ENCODE measurements at regions not wholly inside any gene's neighbourhood (a gene's known extent, or its start where the extent isn't known, plus 50 kb on each side); places are given as distances from the start of the nearest gene placed in this dataset.

DNA sequence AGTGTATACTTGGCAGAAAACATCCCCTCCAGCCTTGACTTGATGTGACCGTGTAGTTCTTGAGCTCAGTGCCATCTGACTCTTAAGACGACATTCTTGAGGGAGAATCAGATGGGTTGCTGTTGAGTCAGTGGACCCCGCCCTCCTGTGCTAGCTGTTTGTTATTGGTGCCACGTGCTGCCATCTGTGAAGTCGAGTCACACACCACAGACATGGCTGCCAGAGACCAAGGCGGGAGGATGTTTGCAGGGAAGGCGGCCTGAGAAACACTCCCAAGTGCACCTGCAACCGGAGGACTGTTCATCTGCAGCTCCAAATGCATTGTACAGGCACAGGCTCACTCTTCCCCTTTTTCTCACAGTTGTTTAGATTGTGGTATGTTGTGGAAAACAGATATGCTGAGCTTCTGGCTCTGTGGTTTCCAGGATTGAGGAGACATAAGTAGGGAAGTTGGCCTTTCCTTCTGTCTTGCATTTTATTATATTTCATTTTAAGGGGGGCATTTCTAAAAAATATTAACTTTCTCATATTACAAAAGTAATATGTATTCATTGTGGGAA, 345.3 kb upstream of the ZFP64 start (continued):
- TF ChIP-seq, protein P1, sequence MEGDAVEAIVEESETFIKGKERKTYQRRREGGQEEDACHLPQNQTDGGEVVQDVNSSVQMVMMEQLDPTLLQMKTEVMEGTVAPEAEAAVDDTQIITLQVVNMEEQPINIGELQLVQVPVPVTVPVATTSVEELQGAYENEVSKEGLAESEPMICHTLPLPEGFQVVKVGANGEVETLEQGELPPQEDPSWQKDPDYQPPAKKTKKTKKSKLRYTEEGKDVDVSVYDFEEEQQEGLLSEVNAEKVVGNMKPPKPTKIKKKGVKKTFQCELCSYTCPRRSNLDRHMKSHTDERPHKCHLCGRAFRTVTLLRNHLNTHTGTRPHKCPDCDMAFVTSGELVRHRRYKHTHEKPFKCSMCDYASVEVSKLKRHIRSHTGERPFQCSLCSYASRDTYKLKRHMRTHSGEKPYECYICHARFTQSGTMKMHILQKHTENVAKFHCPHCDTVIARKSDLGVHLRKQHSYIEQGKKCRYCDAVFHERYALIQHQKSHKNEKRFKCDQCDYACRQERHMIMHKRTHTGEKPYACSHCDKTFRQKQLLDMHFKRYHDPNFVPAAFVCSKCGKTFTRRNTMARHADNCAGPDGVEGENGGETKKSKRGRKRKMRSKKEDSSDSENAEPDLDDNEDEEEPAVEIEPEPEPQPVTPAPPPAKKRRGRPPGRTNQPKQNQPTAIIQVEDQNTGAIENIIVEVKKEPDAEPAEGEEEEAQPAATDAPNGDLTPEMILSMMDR (IDR thresholded peaks at IDR 0.05 in 2 of 3, conservative IDR thresholded peaks at IDR 0.05 in 1 of 3; ENCODE audit: borderline replicate concordance in 1 of 3, insufficient read depth in 1 of 3, low read depth in 2 of 3, low read length in 2 of 3) = no peak
- no peak for TF ChIP-seq ELF1 (IDR thresholded peaks at IDR 0.05; ENCODE audit: borderline replicate concordance, low read depth)

DNA sequence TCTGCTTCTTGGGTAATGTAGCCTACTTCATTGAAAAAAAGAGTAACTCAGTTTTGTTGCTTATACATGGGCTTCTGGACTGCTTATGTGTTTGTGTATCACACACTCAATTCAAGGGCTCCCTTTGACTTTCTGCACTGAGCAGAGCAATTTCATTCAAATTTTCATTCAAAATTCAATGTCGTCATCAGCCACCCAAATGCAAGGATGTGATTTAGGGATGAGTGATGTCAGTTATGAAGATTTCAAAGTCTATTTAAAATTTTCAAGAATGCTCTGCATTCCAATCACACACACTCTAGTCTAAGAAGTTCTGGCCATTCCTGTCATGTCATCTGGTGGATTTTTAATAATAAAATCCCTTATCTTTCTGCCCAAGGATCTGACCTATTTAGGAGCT, 344.5 kb upstream of the ZFP64 start:
- TF ChIP-seq POLR2AphosphoS5 (IDR thresholded peaks at IDR 0.05; ENCODE audit: low read depth, low read length) = no peak
- no peaks in the 10 kb centered on the region for H3K4me1 ChIP-seq (ENCODE audit: control insufficient read depth in 1 of 2, insufficient read depth in 2 of 2, low read length in 2 of 2)
- ChIA-PET RAD21 (ENCODE audit: low non-redundant PET in 1 of 2, low total read pairs in 2 of 2, uncharacterized antibody in 2 of 2, unreplicated experiment in 2 of 2) (no interaction called here), POLR2A (no interaction called here), CTCF (no interaction called here)
- H3K36me3 ChIP-seq (ENCODE audit: control insufficient read depth in 1 of 2, insufficient read depth in 2 of 2, low read length in 2 of 2) = no peaks in the 10 kb centered on the region
- H3K9ac ChIP-seq (ENCODE audit: low read length) = no peak overlapping the region
- H3K9me2 ChIP-seq (ENCODE audit: insufficient read depth) = no peaks in the 10 kb centered on the region
- H3K9me3 ChIP-seq (ENCODE audit: control insufficient read depth in 1 of 2, insufficient read depth in 1 of 2, low read depth in 1 of 2, low read length in 2 of 2) = peaks cover 0 to 7% of the 10 kb centered on the region in 2 experiments; a peak in 1 of 4 replicates
- no TSS peak for BruUV-seq (replicated peaks)
- ATAC-seq (no peak), DNase-seq (ENCODE audit: low read depth, low spot score) (no peak)
- no peak overlapping the region for H3K4me2 ChIP-seq (ENCODE audit: low read length)
- no peaks in the 10 kb centered on the region for H3K27me3 ChIP-seq (ENCODE audit: insufficient read depth, low read length)
- H2AFZ ChIP-seq (ENCODE audit: low read depth, low read length, poor library complexity, severe bottlenecking) = no peak overlapping the region
- no peaks in the 10 kb centered on the region for H4K20me1 ChIP-seq (ENCODE audit: insufficient read depth)
- H3K79me2 ChIP-seq (ENCODE audit: insufficient read depth, low read length) = no peaks in the 10 kb centered on the region
- H3K27ac ChIP-seq (ENCODE audit: low read depth, low read length) = no peak overlapping the region
- intact Hi-C loops (cut with micrococcal nuclease) = no loop called here
- no peak overlapping the region for H3K4me3 ChIP-seq (replicated peaks in 1 of 2; ENCODE audit: low read depth in 1 of 2, low read length in 2 of 2)

DNA sequence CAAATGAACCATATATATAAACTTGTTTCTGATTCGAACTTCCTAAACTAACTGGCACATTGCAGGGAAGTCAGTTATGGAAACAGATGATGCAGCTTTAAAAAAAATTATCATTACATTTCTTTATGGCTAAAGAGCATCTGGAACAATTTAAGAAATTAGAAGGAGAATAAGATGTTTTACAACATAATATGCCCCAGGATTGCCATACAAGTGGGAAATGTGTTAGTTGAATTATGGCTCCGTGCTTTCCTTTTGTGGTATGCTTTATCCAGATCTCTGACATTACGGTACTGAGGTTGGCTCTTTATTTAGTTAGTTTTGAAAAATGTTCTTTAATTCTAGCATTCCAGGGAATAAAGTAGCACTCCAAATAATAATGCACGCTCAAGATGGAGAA, 343.0 kb upstream of the ZFP64 start:
- TF ChIP-seq CBX3 (IDR thresholded peaks at IDR 0.05; ENCODE audit: low read depth) (no peak), SP1 (IDR thresholded peaks at IDR 0.05; ENCODE audit: low read depth) (no peak)
- Histone ChIP-seq H3K4me2 (ENCODE audit: low read length) (no peak overlapping the region), H3K9me2 (ENCODE audit: insufficient read depth) (no peaks in the 10 kb centered on the region), H3K27ac (ENCODE audit: low read depth, low read length) (no peak overlapping the region), H3K9me3 (ENCODE audit: control insufficient read depth in 1 of 2, insufficient read depth in 1 of 2, low read depth in 1 of 2, low read length in 2 of 2) (0 out of 4 replicates have a peak, but pooled peaks cover 0 to 3% of the 10 kb centered on the region in 2 experiments), H3K27me3 (ENCODE audit: insufficient read depth, low read length) (no peaks in the 10 kb centered on the region), H3K4me3 (replicated peaks in 1 of 2; ENCODE audit: low read depth in 1 of 2, low read length in 2 of 2) (no peak overlapping the region), H3K36me3 (ENCODE audit: control insufficient read depth in 1 of 2, insufficient read depth in 2 of 2, low read length in 2 of 2) (no peaks in the 10 kb centered on the region), H3K4me1 (ENCODE audit: control insufficient read depth in 1 of 2, insufficient read depth in 2 of 2, low read length in 2 of 2) (no peaks in the 10 kb centered on the region), H3K79me2 (ENCODE audit: insufficient read depth, low read length) (no peaks in the 10 kb centered on the region), H4K20me1 (ENCODE audit: insufficient read depth) (no peaks in the 10 kb centered on the region), H2AFZ (ENCODE audit: low read depth, low read length, poor library complexity, severe bottlenecking) (no peak overlapping the region), H3K9ac (ENCODE audit: low read length) (no peak overlapping the region)
- DNase-seq (ENCODE audit: low read depth, low spot score) (no peak), ATAC-seq (no peak)
- no TSS peak for BruUV-seq (replicated peaks)
- ChIA-PET CTCF (no interaction called here), POLR2A (no interaction called here), RAD21 (ENCODE audit: low non-redundant PET in 1 of 2, low total read pairs in 2 of 2, uncharacterized antibody in 2 of 2, unreplicated experiment in 2 of 2) (no interaction called here)
- intact Hi-C loops (cut with micrococcal nuclease) = no loop called here

Data from HCT116 (cell line).